HUES64 (cell line): ENCODE measurements at regions not wholly inside any gene's neighbourhood (a gene's known extent, or its start where the extent isn't known, plus 50 kb on each side); places are given as distances from the start of the nearest gene placed in this dataset.

Source experiments
- H3K27ac ChIP-seq: 2 replicates; pipeline ENCODE4 v1.7.0; 2013; ENCODE audit warnings: low read depth, low read length, inconsistent platforms
- H3K27me3 ChIP-seq: 2 replicates; pipeline ENCODE4 v1.6.1; 2013; ENCODE audit warnings: mild to moderate bottlenecking, low read length; ENCODE audit not compliant: insufficient read depth
- H3K36me3 ChIP-seq: 2 replicates; pipeline ENCODE4 v1.6.1; 2013; ENCODE audit warnings: mild to moderate bottlenecking, low read length; ENCODE audit not compliant: insufficient read depth
- H3K4me1 ChIP-seq: 2 replicates; pipeline ENCODE4 v1.6.1; 2013; ENCODE audit warnings: mild to moderate bottlenecking, low read length, moderate library complexity; ENCODE audit not compliant: insufficient read depth
- H3K4me3 ChIP-seq: 2 replicates; pipeline ENCODE4 v1.5.1; 2013; ENCODE audit warnings: mild to moderate bottlenecking, low read length, moderate library complexity
- H3K9ac ChIP-seq: 2 replicates; pipeline ENCODE4 v1.6.1; 2013; ENCODE audit warnings: mild to moderate bottlenecking, low read depth, low read length
- H3K9me3 ChIP-seq: 2 replicates; pipeline ENCODE4 v1.6.1; 2013; ENCODE audit warnings: low read depth, low read length; ENCODE audit not compliant: insufficient read depth
- WGBS: fragments of 150-250, 120-280 bp; methylation state at CpG from one replicate; pipeline ENCODE4 v1.1.7; 2013; ENCODE audit warnings: missing lambda C conversion rate; 5-methylcytosine and 5-hydroxymethylcytosine counted together

DNA sequence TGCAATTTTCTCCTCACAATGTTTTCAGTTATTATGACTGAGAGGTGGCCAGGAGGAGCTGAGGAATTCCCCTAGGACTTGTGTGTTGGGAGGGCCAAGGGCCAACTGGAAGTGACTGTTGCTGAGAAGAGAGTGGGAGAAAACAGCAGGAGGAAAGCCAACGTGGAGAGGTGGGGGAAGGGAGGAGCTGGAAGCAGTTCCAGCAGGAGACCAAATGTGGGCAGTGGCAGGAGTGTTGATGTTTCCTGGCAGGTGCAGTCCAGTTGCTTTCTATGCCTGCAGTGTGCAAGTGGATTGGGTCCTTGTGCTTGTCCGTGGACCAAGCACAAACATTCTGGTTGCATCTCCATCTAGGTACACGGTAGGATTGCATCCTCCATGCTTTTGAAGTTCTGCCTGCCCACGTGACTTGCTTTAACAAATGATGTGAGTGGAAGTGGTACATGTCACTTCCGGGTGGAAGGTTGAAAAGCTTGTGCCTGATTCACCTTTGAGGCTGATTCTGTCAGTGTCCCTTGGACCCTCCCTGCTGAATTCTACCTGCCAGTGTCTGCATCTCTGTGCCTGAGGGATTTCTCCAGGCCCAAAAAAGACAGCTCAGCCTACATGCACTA, 54.7 kb upstream of the CRHR1 start:
- peaks cover under 1% of the 10 kb centered on the region; the same call in 1 of the 2 replicates for H3K9me3 ChIP-seq
- H3K27me3 ChIP-seq = peaks cover 2% of the 10 kb centered on the region
- WGBS = 66% methylated on average over 5 of the region's 5 CpGs
- no peaks in the 10 kb centered on the region for H3K36me3 ChIP-seq
- no peak overlapping the region for H3K27ac ChIP-seq
- H3K4me1 ChIP-seq = no peaks in the 10 kb centered on the region
- no peak overlapping the region for H3K9ac ChIP-seq
- H3K4me3 ChIP-seq = no peak overlapping the region

- H3K9me3 ChIP-seq = no peaks in the 10 kb centered on the region; the same call in 1 of the 2 replicates
- 94% methylated on average over 2 of the region's 2 CpGs for WGBS
Observed at GRCh38 chr17:45730192-45730591, 53.9 kb upstream of the CRHR1 start.

GRCh38 chr17:45731459-45731858, 52.7 kb upstream of the CRHR1 start:
- H3K9me3 ChIP-seq = no peaks in the 10 kb centered on the region; the same call in 1 of the 2 replicates
- no peak overlapping the region for H3K27ac ChIP-seq
- H3K36me3 ChIP-seq = no peaks in the 10 kb centered on the region
- H3K9ac ChIP-seq = no peak overlapping the region
- H3K4me1 ChIP-seq = no peaks in the 10 kb centered on the region
- no CpG with 5 or more reads among the region's 1 CpG for WGBS
- no peak overlapping the region for H3K4me3 ChIP-seq
- peaks cover 6% of the 10 kb centered on the region for H3K27me3 ChIP-seq

More at GRCh38 chr17:45730192-45730591, 53.9 kb upstream of the CRHR1 start:
- Histone ChIP-seq H3K4me1 (no peaks in the 10 kb centered on the region), H3K27me3 (peaks cover 2% of the 10 kb centered on the region), H3K9ac (no peak overlapping the region), H3K36me3 (no peaks in the 10 kb centered on the region), H3K27ac (no peak overlapping the region), H3K4me3 (no peak overlapping the region)

DNA sequence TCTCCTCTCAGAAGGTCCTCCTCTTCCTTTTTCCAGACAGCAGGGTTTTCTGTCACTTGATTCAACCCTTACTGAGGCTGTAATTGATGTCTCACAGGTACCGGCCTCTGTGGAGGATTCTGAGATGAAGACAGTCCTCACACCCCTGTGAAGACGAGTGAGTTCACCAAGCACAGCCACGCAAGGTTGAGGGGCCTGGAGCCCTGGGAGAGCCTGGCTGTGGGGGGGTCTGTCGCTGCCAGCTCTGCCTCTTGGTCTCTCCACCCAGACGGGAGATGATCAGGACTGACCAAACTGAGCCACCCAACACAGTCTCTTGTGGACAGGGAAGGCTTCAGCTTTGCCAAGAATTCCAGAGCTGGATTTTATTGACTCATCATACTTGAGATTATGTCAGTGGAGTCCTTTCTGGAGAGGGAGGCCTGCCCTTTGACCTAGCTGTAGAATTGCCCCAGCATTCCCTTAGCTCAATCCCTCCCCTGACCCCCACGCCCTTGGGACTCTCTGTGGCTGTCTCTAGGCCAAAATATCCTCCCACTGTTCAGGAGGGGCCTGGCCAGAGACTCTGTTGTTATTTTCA, 51.1 kb upstream of the CRHR1 start:
- H3K4me3 ChIP-seq = no peak overlapping the region
- no peaks in the 10 kb centered on the region for H3K4me1 ChIP-seq
- H3K9me3 ChIP-seq = no peaks in the 10 kb centered on the region; the same call in 1 of the 2 replicates
- H3K36me3 ChIP-seq = no peaks in the 10 kb centered on the region
- H3K27ac ChIP-seq = no peak overlapping the region
- H3K9ac ChIP-seq = no peak overlapping the region
- peaks cover 19% of the 10 kb centered on the region for H3K27me3 ChIP-seq
- WGBS = 82% methylated on average over 6 of the region's 6 CpGs

GRCh38 chr17:45733781-45734180, 50.3 kb upstream of the CRHR1 start:
- no peak overlapping the region for H3K27ac ChIP-seq
- H3K9me3 ChIP-seq = no peaks in the 10 kb centered on the region; the same call in 1 of the 2 replicates
- no peaks in the 10 kb centered on the region for H3K36me3 ChIP-seq
- no peak overlapping the region for H3K9ac ChIP-seq
- H3K27me3 ChIP-seq = peaks cover 26% of the 10 kb centered on the region
- WGBS = 44% methylated on average over 2 of the region's 2 CpGs
- H3K4me1 ChIP-seq = no peaks in the 10 kb centered on the region
- no peak overlapping the region for H3K4me3 ChIP-seq
